ENCODE measurements at regions not wholly inside any gene's neighbourhood (a gene's known extent, or its start where the extent isn't known, plus 50 kb on each side); places are given as distances from the start of the nearest gene placed in this dataset.

GRCh38 chr5:18334949-18335348 lies 700.7 kb downstream of the TAF11L14 start:
- H3K4me1 Mint-ChIP-seq (ENCODE audit: low read depth), result no peaks in the 10 kb centered on the region
- no peak overlapping the region for H3K4me3 Mint-ChIP-seq (ENCODE audit: low read depth)
- no peaks in the 10 kb centered on the region for H3K27me3 Mint-ChIP-seq
- TF ChIP-seq CTCF (IDR thresholded peaks at IDR 0.05; ENCODE audit: unreplicated experiment), result no peak
- H3K36me3 Mint-ChIP-seq (ENCODE audit: insufficient read depth), result no peaks in the 10 kb centered on the region
- peaks cover 7% of the 10 kb centered on the region for H3K9me3 Mint-ChIP-seq (ENCODE audit: low read depth)
- H3K27ac Mint-ChIP-seq, result no peak overlapping the region
- no peak for DNase-seq (ENCODE audit: low spot score, unreplicated experiment)

- TF ChIP-seq CTCF (IDR thresholded peaks at IDR 0.05; ENCODE audit: unreplicated experiment), result no peak
- H3K4me1 Mint-ChIP-seq (ENCODE audit: low read depth), result peaks cover 4% of the 10 kb centered on the region
- H3K27me3 Mint-ChIP-seq, result peaks cover 14% of the 10 kb centered on the region
- no peak for DNase-seq (ENCODE audit: low spot score, unreplicated experiment)
- H3K9me3 Mint-ChIP-seq (ENCODE audit: low read depth), result peaks cover 5% of the 10 kb centered on the region
- no peaks in the 10 kb centered on the region for H3K36me3 Mint-ChIP-seq (ENCODE audit: insufficient read depth)
- no peak overlapping the region for H3K4me3 Mint-ChIP-seq (ENCODE audit: low read depth)
- H3K27ac Mint-ChIP-seq, result no peak overlapping the region
These were observed 720.6 kb downstream of the TAF11L14 start for GRCh38 chr5:18354828-18355227.

- DNase-seq (ENCODE audit: low spot score, unreplicated experiment), result no peak
- Mint-ChIP-seq H3K27me3 (peaks cover 33% of the 10 kb centered on the region), H3K36me3 (ENCODE audit: insufficient read depth) (no peaks in the 10 kb centered on the region), H3K9me3 (ENCODE audit: low read depth) (peaks cover 5% of the 10 kb centered on the region), H3K4me3 (ENCODE audit: low read depth) (no peak overlapping the region), H3K4me1 (ENCODE audit: low read depth) (peaks cover 4% of the 10 kb centered on the region), H3K27ac (no peak overlapping the region)
- no peak for TF ChIP-seq CTCF (IDR thresholded peaks at IDR 0.05; ENCODE audit: unreplicated experiment)
These were observed 723.2 kb downstream of the TAF11L14 start for GRCh38 chr5:18357486-18357885.

- H3K9me3 Mint-ChIP-seq (ENCODE audit: low read depth), result no peaks in the 10 kb centered on the region
- peaks cover 10% of the 10 kb centered on the region for H3K4me1 Mint-ChIP-seq (ENCODE audit: low read depth)
- H3K36me3 Mint-ChIP-seq (ENCODE audit: insufficient read depth), result no peaks in the 10 kb centered on the region
- no peak overlapping the region for H3K27ac Mint-ChIP-seq
- no peak for TF ChIP-seq CTCF (IDR thresholded peaks at IDR 0.05; ENCODE audit: unreplicated experiment)
- no peak for DNase-seq (ENCODE audit: low spot score, unreplicated experiment)
- peaks cover 79% of the 10 kb centered on the region for H3K27me3 Mint-ChIP-seq
- no peak overlapping the region for H3K4me3 Mint-ChIP-seq (ENCODE audit: low read depth)
These were observed 732.0 kb downstream of the TAF11L14 start for GRCh38 chr5:18366234-18366633.

- no peak for DNase-seq (ENCODE audit: low spot score, unreplicated experiment)
- Mint-ChIP-seq H3K4me1 (ENCODE audit: low read depth) (peaks cover 10% of the 10 kb centered on the region), H3K27me3 (peaks cover 65% of the 10 kb centered on the region), H3K9me3 (ENCODE audit: low read depth) (no peaks in the 10 kb centered on the region), H3K4me3 (ENCODE audit: low read depth) (no peak overlapping the region), H3K27ac (no peak overlapping the region), H3K36me3 (ENCODE audit: insufficient read depth) (no peaks in the 10 kb centered on the region)
- TF ChIP-seq CTCF (IDR thresholded peaks at IDR 0.05; ENCODE audit: unreplicated experiment), result no peak
These were observed 736.3 kb downstream of the TAF11L14 start for GRCh38 chr5:18370531-18370930.

Data from progenitor cell of endocrine pancreas (in vitro differentiated cells).